ENCODE measurements at regions not wholly inside any gene's neighbourhood (a gene's known extent, or its start where the extent isn't known, plus 50 kb on each side); places are given as distances from the start of the nearest gene placed in this dataset.

DNA sequence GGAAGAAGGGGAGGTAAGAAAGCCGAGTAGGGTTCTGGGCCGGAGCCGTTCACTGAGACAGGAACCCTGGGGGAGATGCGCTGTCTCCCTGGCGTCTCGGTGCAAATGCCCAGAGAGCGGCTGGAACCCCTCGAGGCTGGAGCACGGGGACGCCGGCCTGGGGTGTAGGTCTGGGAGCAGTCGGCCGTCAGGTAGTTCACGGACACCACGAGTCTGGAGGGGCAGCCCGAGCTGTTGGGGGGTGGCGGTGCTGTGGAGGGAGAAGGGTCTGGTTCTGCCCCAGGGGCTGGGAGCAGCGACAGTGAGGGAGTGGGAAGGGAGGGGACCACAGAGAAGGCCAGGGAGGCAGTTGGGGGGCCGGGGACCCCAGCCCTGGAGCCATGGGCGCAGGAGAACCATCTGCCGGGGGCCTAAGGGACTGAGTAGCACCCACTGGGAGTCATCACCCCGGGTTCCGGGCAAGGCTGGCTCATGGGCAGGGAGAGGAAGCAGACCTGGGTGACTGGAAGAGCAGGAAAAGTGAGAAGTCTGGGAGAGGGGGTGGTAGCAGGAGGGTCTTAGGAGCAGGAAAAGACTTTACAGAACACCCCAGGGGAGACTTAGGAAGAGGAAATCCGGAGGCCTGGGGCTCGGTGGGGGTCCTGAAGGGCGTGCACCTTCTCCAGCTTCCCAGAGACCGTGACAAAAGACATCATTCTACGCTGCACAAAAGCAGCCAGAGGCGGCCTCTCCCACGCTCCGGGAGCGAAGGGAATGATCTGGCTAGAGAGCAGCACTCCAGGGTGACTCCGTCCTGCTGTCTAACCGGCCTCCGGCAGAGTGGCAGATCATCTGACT lies 173.1 kb upstream of the SOX1 start:
- DNase-seq (ENCODE audit: low spot score), result peak; percentile 66

DNA sequence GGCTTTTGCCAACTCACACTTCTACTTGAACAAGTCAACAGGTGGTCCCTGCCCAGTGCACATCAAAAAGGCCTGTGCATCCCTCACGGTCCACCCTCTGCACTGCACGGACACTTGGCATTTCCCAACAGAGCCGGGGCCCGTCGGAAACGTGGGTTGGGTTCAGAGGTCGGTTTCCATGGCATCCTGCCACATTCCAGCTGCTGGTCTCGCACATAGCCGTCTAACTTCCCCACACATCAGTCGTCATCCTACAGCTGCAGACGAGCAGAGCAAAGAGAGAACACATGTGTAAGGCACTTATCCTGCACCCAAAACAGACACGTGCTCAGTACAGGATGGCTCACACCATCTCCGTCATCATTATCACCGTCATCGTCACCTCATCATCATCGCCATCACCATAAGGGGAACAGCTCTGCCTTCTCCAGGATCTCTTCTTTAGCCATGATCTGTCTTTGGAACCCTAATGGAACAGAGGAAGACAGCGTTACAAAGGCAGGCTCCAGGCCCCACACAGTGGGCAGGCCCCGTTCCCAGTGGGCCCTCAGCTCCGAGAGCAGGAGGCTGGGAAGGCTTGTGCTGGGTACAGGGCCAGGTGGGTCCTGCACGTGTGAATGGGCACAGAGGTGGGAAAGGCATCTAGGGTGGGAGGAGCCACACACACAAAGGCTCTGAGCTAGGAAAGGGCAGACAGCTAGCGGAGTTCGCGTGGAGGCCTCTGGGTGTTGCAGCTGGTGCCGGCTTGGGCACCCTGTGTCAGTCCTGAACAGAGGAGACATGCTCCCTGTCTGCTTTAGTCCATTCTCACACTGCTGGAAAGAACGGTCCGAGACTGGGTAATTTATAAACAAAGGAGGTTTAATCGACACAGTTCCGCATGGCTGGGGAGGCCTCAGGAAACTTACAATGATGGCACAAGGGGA lies 170.8 kb upstream of the SOX1 start:
- peak; percentile 65 for DNase-seq (ENCODE audit: low spot score)

DNA sequence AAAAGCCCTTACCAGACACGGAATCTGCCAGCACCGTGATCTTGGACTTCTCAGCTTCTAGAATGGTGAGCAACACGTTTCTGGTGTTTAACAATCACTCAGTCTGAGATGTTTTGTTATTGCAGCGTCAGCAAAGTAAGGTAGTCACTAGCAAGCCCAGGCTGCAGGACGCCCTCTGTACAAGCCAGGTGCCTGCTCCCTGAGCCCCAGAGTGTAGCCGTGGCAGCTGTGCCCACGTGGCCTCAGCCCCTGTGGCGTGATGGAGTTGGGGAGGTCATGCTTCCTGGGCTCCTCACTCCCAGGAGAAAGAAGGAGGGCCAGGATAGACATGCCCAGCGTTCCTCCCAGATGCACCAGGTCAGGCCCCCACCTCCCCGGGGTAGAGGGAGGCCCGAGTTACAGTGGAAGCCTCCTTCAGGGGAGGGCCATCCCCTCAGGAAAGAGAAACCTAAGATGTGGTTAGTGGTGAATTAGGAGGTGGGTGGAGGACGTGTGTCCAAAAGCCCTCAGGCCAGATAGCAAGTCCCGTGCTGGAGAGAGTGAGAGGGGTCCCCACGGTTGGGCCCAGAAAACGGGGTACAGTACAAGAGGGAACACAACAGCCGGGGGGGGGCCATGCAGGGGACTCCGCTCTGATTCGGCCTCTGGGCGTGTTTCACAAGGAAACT lies 169.6 kb upstream of the SOX1 start:
- peak; percentile 9 for DNase-seq (ENCODE audit: low spot score)

DNA sequence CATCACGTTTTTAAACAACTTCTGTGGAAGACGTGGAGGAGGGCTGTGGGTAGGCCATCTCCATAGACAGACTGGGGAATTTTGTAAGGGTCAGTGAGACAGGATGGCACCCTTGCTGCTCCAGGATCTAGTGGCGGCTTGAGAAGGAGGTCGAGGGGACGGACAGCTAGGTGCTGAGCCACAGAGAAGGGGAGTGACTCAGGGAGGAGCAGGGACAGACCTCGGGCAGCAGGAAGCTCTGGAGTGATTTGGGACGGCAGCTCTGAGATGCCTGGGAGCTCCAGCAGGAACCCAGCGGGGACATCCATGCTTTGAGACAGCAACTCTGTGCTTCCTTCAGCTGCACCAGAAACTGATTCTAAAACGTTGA lies 169.1 kb upstream of the SOX1 start:
- DNase-seq (ENCODE audit: low spot score), result peak; percentile 36

- DNase-seq (ENCODE audit: low spot score), result peak; percentile 66
Observed at GRCh38 chr13:111898956-111899713, 167.8 kb upstream of the SOX1 start.

GRCh38 chr13:111899714-111900389 lies 167.1 kb upstream of the SOX1 start:
- peak; percentile 54 for DNase-seq (ENCODE audit: low spot score)

GRCh38 chr13:111900390-111901131 lies 166.4 kb upstream of the SOX1 start:
- peak; percentile 64 for DNase-seq (ENCODE audit: low spot score)

DNA sequence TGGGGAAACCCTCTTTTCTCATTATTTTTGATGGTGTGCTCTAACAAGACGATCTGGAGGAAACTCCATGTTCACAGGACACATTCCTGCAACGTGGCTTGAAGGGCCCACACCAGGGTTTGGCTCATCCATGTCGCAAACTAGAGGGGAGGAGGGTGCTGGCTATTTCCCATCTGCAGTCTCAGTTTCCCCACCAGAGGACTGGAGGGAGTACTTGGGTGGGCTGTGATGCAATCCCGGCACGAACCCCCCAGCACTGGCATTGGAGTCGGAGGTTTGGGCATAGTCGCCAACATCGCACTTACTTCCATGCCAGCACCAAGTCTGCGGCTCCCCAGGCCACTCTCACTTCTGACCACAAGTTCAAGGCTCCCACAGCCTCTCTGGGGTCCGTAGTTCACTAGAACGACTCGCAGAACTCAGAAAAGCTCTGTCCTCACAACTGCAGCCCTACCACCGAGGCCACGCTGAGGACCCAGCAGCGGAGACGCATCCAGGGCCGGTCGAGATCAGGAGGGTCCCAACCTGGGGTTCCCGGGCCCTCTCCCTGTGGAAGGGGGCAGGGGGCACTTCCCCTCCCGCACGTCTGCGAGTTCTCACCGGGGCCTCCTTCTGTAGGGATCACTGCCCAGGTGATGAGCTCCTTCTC lies 165.6 kb upstream of the SOX1 start:
- peak; percentile 62 for DNase-seq (ENCODE audit: low spot score)

DNA sequence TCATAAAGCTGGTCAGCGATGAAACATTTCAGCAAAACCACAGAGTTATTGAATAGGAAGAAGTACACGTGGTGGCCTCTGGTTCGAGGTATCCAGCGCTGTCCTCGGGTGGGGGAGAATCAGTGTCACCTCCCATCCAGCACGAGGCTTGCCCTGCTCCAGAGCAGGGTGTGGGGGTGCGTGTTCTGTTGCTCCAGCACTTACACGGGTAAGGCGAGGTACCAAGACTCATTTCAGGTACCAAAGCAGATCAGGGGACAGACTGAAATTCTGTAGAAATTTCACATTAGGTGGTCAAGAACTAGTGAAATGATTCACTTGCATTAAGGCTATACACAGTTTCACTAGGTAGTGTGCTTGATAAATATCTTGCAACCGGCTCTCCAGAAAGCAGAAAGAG lies 164.2 kb upstream of the SOX1 start:
- peak; percentile 25 for DNase-seq (ENCODE audit: low spot score)

- DNase-seq (ENCODE audit: low spot score), result peak; percentile 36
Observed at GRCh38 chr13:111903143-111903542, 163.8 kb upstream of the SOX1 start.

DNA sequence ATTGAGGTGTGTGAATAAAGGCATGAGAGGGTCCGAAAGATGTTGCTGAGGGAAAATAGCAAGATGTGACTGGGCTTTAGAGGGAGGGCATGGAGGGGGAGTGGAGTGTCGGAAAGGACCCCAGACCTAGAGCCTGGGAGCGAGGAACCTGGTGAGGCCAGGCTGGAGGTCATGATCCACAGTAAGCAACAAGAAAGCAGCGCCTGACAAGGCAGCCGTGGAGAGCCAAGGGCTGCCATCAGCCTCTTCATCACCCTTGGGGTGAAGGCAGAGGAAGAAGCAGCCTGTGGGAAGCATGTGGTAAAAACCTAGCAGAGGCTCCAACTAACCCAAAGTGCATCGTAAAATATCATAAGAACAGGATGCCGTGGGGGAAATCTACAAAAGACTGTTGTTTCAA lies 162.8 kb upstream of the SOX1 start:
- peak; percentile 52 for DNase-seq (ENCODE audit: low spot score)

DNA sequence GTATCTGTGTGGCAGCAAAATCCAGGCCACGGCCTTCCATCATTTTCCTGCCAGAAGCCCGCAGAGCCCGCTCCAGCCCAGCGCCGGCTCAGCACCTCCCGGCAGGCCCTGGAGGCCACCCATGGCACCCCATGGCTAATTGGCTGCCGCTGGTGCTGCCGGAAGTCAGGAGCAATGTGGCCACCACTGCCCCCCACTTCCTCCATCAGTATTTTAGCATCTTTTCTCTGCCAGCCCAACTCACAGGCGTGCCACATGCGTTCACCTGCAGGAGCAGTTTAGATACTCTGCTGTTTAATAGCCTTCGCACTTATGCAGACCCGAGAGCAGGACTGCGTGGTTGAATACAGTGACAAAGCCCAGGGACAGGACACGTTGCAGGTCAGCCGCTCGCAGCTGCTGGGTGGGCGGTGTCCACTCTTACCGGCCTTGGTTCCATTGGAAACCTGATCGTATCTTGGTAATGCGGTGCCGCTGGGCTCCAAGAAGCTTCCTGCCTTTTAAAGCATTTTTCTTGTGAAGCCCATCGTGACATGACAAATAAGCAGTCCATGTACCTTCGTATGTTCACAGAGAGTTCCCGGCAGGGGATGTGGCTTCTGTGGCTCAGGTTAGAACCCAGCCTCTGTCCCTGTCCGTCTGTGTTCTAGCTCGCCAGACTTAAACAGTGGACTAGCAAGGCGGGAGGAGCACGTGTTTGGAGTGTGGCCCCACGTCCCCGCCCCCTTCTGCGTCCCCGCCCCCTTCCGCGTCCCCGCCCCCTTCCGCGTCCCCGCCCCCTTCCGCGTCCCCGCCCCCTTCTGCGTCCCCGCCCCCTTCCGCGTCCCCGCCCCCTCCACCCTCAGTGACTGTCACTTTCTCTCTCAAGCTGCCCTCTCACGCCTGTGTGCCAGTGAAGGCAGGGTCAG lies 162.0 kb upstream of the SOX1 start:
- DNase-seq (ENCODE audit: low spot score), result peak; percentile 49

DNA sequence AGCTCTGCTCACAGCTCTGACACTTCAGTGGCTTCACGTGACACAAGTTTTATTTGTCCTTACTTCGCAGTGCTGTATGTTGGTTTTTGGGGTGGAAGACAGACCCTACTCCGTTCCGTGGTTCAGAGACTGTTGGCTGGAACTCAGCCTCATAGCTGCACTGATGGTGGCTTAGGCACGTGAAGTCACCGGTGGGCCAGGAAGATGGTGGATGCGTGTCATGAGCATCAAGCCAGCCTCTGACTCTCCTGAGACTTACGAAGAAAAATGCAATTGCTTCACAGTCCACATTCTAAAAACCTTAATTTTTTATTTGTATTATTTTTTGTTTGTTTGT lies 161.4 kb upstream of the SOX1 start:
- DNase-seq (ENCODE audit: low spot score), result no peak

GRCh38 chr13:111906306-111906705 lies 160.6 kb upstream of the SOX1 start:
- peak; percentile 33 for DNase-seq (ENCODE audit: low spot score)

DNA sequence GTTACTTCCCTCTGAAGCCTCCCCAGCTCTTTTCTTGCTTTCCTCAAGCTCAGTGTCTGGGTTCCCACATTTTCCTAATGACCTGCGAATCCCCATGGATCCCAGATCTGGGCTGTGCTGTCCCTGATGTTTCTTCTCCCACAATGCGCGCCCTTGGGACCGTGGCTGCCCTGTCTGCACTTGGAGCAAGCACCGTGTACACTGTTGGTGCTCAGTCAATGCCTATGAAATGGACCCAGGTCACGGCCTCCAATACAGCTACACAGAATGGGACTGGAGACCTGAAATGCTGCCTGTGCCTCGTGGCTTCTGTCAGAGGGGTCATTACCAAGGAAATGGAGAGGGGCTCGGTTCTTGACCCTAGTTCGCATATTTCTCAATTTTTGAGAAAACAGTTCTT lies 160.1 kb upstream of the SOX1 start:
- DNase-seq (ENCODE audit: low spot score), result no peak

DNA sequence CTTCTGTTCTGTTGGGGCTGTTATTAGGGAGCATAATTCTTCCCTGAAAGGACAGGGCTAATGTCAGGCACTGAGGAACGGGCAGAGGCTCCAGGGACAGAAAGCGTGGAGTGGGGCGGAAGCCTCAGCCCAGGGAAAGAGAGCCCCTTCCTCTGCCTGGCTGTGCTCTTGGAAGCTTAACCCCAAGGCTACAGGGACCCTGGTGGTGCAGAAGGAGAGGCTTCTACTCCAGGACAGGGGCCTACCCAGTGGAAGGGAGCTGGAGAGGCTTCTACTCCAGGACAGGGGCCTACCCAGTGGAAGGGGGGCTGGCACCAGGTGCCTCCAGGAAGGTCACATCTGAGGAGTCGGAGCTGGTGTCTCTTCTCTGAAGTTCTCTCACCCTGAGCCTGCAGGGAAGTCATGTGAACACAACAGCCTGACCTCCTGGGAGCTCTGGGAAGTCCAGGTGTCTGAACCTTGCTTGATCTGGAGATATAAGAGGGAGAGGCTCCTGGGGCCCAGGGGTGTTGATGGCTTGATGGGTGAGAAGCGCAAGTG lies 159.5 kb upstream of the SOX1 start:
- DNase-seq (ENCODE audit: low spot score), result peak; percentile 22

DNA sequence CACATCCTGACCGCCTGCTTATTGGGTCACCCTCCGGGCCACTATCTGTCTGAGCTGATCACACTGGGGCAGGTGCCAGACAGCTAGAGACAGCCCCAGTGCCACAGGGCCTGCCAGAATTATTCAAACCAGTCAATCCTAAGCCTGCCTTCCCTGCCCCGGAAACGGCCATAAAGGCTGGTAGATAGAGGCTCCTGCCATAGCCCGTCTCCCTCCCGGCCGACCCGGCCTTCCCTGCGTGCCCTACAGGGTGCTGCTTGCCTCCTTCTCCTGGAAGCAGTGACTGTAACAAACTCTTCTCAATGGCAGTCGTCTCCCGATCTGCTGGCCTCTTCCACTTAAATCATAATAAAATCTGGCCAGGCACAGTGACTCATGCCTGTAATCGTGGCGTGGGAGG lies 158.6 kb upstream of the SOX1 start:
- DNase-seq (ENCODE audit: low spot score), result peak; percentile 48

- peak; percentile 51 for DNase-seq (ENCODE audit: low spot score)
Observed at GRCh38 chr13:111908981-111909380, 158.0 kb upstream of the SOX1 start.

- peak; percentile 47 for DNase-seq (ENCODE audit: low spot score)
Observed at GRCh38 chr13:111909501-111909900, 157.4 kb upstream of the SOX1 start.

All from left forelimb (tissue), 1 donor.